SH-SY5Y (cell line): ENCODE measurements at regions not wholly inside any gene's neighbourhood (a gene's known extent, or its start where the extent isn't known, plus 50 kb on each side); places are given as distances from the start of the nearest gene placed in this dataset.
A peak's percentile ranks its signal among the peaks of the same experiment; 100 is the strongest.

ENCODE experiments used
- GATA2 ChIP-seq: IDR thresholded peaks from 2 replicates; pipeline ENCODE4 v1.6.1; 2011; ENCODE audit warnings: mild to moderate bottlenecking, low read depth, low read length
- GATA3 ChIP-seq: IDR thresholded peaks from 2 replicates; pipeline ENCODE4 v1.6.1; 2011; ENCODE audit warnings: low read depth, mild to moderate bottlenecking, low read length, moderate library complexity

- TF ChIP-seq GATA2 (no peak), GATA3 (no peak)
Observed at GRCh38 chr2:225340923-225341322, 58.6 kb upstream of the NYAP2 start.

DNA sequence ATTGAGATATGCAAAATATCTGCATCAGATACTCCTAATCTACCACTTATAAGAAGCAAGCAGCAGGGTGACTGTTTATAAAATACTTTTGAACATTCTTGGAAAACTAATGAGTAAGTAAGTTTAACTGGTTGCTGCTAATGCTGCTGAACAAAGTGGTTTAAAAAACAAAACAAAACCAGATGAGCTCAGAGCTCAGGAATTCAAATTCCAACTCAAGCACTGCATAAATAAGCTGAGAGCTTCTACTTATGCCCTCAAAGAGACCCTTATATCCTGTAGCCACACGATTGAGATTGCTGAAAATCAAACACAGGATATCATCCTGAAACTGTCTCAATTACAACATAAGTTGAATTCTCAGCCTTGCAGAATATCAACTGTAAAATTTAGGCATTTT is 62.3 kb upstream of the NYAP2 start:
- TF ChIP-seq GATA3: no peak

- TF ChIP-seq GATA2 (peak; percentile 44), GATA3 (no peak)
Observed at GRCh38 chr2:225334514-225334913, 65.0 kb upstream of the NYAP2 start.

DNA sequence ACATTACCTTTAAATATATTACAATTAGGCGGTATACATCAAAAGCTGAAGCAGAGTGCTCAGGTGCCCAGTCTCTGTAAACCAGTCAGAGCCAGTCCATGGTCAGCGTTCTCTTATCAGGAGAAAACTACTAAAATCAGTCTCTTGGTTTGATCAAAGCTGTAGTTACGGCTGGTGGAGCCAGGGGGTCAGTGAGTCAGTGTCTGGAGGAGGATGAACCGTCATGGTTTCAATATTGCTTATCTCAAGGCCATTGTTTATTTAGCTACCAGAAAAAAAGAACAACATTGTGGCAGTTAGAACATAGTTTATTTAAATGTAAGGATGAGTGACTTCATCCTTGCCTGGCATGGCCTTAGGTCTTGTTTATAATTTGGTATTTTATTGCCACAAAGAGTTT is 71.3 kb upstream of the NYAP2 start:
- no peak for TF ChIP-seq GATA3
- TF ChIP-seq GATA2: no peak

DNA sequence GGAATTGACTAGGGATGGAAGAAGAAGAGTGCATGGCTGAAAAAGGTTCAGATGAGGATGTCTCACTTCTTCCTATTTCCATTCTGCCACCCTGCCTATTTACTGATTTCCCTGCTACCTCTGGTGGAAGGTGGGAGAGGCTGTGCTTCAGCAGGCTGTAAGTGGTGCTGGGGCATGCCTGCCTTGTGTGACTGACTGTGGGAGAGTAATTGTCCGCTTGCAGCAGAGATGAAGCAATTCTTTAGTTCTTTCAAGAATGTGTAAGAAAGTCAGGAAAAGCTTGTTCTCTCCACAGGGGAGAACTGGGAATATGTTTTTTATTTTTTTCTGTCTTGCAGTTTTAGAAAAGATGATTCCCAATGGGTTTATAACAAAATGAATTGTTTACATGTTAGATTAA is 72.5 kb upstream of the NYAP2 start:
- TF ChIP-seq GATA2 (no peak), GATA3 (no peak)

- TF ChIP-seq GATA2 (peak; percentile 48; the same call in 1 of the 2 replicates), GATA3 (peak; percentile 97)
Observed at GRCh38 chr2:225319872-225320271, 79.6 kb upstream of the NYAP2 start.

- no peak for TF ChIP-seq GATA2
- TF ChIP-seq GATA3: no peak
Observed at GRCh38 chr2:225318440-225318839, 81.1 kb upstream of the NYAP2 start.

DNA sequence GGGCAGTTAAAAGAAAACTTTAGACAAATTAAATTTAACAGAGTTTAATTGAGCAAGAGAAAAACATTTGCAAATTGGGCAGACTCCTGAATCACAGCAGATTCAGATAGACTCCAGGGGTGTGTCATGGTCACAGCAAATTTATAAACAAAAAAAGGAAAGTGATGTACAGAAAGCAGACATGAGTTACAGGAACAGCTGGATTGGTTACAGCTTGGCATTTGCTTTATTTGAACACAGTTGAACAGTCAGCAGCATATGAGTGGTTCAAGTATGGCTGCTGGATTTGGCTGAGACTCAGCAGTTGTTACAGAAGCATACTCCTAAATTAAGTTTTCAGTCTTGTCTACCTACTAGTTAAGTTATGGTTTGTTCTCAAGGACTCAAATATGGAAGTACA is 82.3 kb upstream of the NYAP2 start:
- no peak for TF ChIP-seq GATA2
- no peak for TF ChIP-seq GATA3

DNA sequence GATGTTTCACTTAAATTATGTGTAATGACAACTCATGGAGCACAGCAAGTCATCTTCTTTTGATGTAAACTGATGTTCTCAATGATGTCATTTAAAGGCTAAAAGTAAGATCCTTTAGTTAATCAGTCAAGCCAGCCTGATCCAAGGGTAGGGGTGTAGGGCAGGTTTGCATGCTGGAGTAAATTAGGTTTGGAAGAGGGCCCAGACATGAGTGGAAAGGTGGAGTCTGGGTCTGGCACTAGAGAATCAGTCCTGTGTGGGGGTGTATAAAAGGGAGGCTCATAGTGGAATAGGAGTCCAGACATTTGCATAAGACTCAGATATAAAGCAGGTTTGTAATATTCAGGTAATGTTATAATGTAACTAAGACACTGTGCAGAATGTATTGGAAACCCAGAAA is 88.8 kb upstream of the NYAP2 start:
- TF ChIP-seq GATA3 (no peak), GATA2 (no peak)

DNA sequence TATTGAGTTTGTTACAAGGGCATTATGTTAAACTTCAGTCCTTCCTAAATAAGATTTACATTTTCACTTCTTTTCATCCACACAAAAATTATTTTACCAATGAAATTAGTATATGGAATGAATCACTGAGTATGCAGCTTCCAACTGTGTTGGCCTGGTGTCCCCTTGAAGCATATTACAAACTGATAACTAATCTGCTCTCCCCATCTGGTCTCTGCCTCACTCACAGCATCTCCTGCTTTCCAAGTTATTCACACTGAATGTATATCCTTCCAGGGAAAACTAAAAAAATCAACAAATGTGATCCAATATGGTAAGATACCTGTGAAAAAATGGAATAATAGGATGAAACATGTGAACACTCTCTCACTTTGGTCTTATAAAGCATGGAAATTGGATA is 90.0 kb upstream of the NYAP2 start:
- TF ChIP-seq GATA2 (peak; percentile 35; the same call in 1 of the 2 replicates), GATA3 (no peak; the same call in 1 of the 2 replicates)

GRCh38 chr2:225296951-225297350 is 102.6 kb upstream of the NYAP2 start:
- TF ChIP-seq GATA2 (no peak), GATA3 (no peak)

- no peak for TF ChIP-seq GATA2
- TF ChIP-seq GATA3: no peak
Observed at GRCh38 chr2:225295102-225295501, 104.4 kb upstream of the NYAP2 start.

- TF ChIP-seq GATA3 (no peak), GATA2 (no peak)
Observed at GRCh38 chr2:225293638-225294037, 105.9 kb upstream of the NYAP2 start.

DNA sequence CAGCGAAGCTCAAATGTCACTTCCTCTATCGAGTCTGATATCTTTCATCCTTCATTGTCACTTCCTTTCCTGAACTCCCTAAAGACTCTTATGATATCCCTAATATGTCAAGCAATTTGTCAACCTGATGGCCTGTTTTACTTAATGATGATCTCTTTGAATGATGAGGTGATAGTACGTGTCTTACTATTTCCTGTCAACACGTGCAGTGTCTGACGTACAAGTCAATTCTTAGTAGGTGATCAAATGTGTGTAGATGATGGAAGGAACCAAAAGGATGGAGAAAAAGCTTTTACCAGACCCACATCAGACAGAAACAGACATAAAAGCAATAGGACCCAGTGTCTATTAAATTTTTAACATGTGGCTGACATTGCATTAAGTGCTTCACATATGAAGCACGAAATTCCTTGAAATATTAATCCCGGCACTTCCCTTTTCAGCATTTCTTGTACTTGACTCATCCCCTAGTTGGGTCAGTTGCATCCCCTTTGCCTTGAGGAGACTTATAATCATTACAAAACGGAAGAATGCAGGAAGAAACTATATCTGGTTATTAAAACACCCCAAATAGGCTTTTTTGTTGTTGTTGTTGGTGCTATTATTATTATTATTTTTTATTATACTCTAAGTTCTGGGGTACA is 108.6 kb upstream of the NYAP2 start:
- TF ChIP-seq GATA2 (no peak), GATA3 (no peak)

GRCh38 chr2:225289659-225290058 is 109.9 kb upstream of the NYAP2 start:
- no peak for TF ChIP-seq GATA3
- TF ChIP-seq GATA2: no peak

GRCh38 chr2:225288986-225289385 is 110.5 kb upstream of the NYAP2 start:
- no peak for TF ChIP-seq GATA3
- no peak for TF ChIP-seq GATA2
